GM23338 (cell line): ENCODE measurements at regions not wholly inside any gene's neighbourhood (a gene's known extent, or its start where the extent isn't known, plus 50 kb on each side); places are given as distances from the start of the nearest gene placed in this dataset.

Experiments
- ATAC-seq: fragments of 200-7000 bp; cut with Tn5 transposase; 3 replicates; pipeline ENCODE4 v1.9.1; 2020
- DNase-seq: peaks from one replicate; pipeline ENCODE4 v3.0.0-alpha.2; 2015; ENCODE audit warnings: low spot score
- H2AFZ ChIP-seq: fragments of 200-600 bp; sonication (generic); 2 replicates; pipeline ENCODE4 v1.8.0; 2016; ENCODE audit warnings: antibody characterized with exemption, mild to moderate bottlenecking, moderate library complexity
- H3F3A ChIP-seq: fragments of 200-600 bp; sonication (generic); replicated peaks from 2 replicates; pipeline ENCODE4 v1.8.0; 2017; ENCODE audit warnings: antibody characterized with exemption, mixed run types, low read depth
- H3K27ac ChIP-seq: fragments of 200-600 bp; sonication (generic); 2 replicates; pipeline ENCODE4 v1.6.1; 2016; ENCODE audit warnings: low read depth
- H3K27me3 ChIP-seq: fragments of 200-600 bp; sonication (generic); 2 replicates; pipeline ENCODE4 v1.8.0; 2016; ENCODE audit warnings: mild to moderate bottlenecking, mixed run types, moderate library complexity; ENCODE audit not compliant: insufficient read depth
- H3K36me3 ChIP-seq: fragments of 200-600 bp; sonication (generic); 2 replicates; pipeline ENCODE4 v1.8.0; 2016; ENCODE audit warnings: mild to moderate bottlenecking; ENCODE audit not compliant: insufficient read depth
- H3K4me1 ChIP-seq: fragments of 200-600 bp; sonication (generic); 2 replicates; pipeline ENCODE4 v1.8.0; 2016; ENCODE audit warnings: mild to moderate bottlenecking, moderate library complexity; ENCODE audit not compliant: insufficient read depth
- H3K4me2 ChIP-seq: fragments of 200-600 bp; sonication (generic); 2 replicates; pipeline ENCODE4 v1.7.1; 2017; ENCODE audit warnings: mixed run types
- H3K4me3 ChIP-seq: fragments of 200-600 bp; sonication (generic); 2 replicates; pipeline ENCODE4 v1.6.1; 2016; ENCODE audit warnings: mixed run types
- H3K79me2 ChIP-seq: fragments of 200-600 bp; sonication (generic); replicated peaks from 2 replicates; pipeline ENCODE4 v1.8.0; 2017; ENCODE audit warnings: mild to moderate bottlenecking; ENCODE audit not compliant: insufficient read depth
- H3K9me2 ChIP-seq: fragments of 200-600 bp; sonication (generic); 2 replicates; pipeline ENCODE4 v1.8.0; 2017; ENCODE audit not compliant: insufficient read depth
- H4K20me1 ChIP-seq: fragments of 200-600 bp; sonication (generic); replicated peaks from 2 replicates; pipeline ENCODE4 v1.8.0; 2017; ENCODE audit warnings: mild to moderate bottlenecking; ENCODE audit not compliant: insufficient read depth
- H3K27ac Mint-ChIP-seq: 2 replicates; pipeline ENCODE4 v1.8.0; 2020; ENCODE audit warnings: inconsistent platforms, mild to moderate bottlenecking, moderate library complexity, mixed read lengths
- H3K27me3 Mint-ChIP-seq: 3 replicates; pipeline ENCODE4 v1.8.0; 2022; ENCODE audit warnings: low read depth, mild to moderate bottlenecking, moderate library complexity, mixed read lengths, inconsistent platforms; ENCODE audit not compliant: insufficient read depth, poor library complexity
- H3K36me3 Mint-ChIP-seq: 3 replicates; pipeline ENCODE4 v1.8.0; 2021; ENCODE audit warnings: low read depth, mild to moderate bottlenecking, inconsistent platforms, moderate library complexity, mixed read lengths
- H3K4me1 Mint-ChIP-seq: 3 replicates; pipeline ENCODE4 v1.8.0; 2020; ENCODE audit warnings: mild to moderate bottlenecking, inconsistent platforms, mixed read lengths
- H3K4me3 Mint-ChIP-seq: 3 replicates; pipeline ENCODE4 v1.8.0; 2021; ENCODE audit warnings: moderate library complexity, mild to moderate bottlenecking, inconsistent platforms, mixed read lengths
- H3K9me3 Mint-ChIP-seq: 3 replicates; pipeline ENCODE4 v1.8.0; 2020; ENCODE audit warnings: moderate library complexity, mild to moderate bottlenecking, inconsistent platforms, mixed read lengths
- CREB1 ChIP-seq: fragments of 250-450 bp; sonication (Bioruptor Pico); IDR thresholded peaks from 2 replicates; pipeline ENCODE4 v1.5.0; 2020; ENCODE audit warnings: low read depth, mild to moderate bottlenecking, moderate library complexity
- EZH2 ChIP-seq: fragments of 200-600 bp; sonication (generic); IDR thresholded peaks from one replicate; pipeline ENCODE4 v1.8.0; 2017; ENCODE audit warnings: antibody characterized with exemption, mild to moderate bottlenecking, low read depth; ENCODE audit not compliant: unreplicated experiment
- EZH2phosphoT487 ChIP-seq: fragments of 200-600 bp; sonication (generic); IDR thresholded peaks from one replicate; pipeline ENCODE4 v1.8.1; 2018; ENCODE audit warnings: antibody characterized with exemption; ENCODE audit not compliant: unreplicated experiment
- JUNB ChIP-seq: IDR thresholded peaks from one replicate; pipeline ENCODE4 v1.6.1; 2016; ENCODE audit warnings: antibody characterized with exemption; ENCODE audit not compliant: unreplicated experiment
- NANOG ChIP-seq: IDR thresholded peaks from 2 replicates; pipeline ENCODE4 v1.6.1; 2016; ENCODE audit warnings: antibody characterized with exemption, borderline replicate concordance
- POLR2AphosphoS5 ChIP-seq: IDR thresholded peaks from 2 replicates; pipeline ENCODE4 v1.6.1; 2016; ENCODE audit warnings: antibody characterized with exemption, low read depth
- STAT1 ChIP-seq: IDR thresholded peaks from one replicate; pipeline ENCODE4 v1.6.1; 2016; ENCODE audit warnings: antibody characterized with exemption; ENCODE audit not compliant: unreplicated experiment
- ZNF114 ChIP-seq: fragments of 250-450 bp; sonication (Bioruptor Pico); IDR thresholded peaks from 2 replicates; pipeline ENCODE4 v1.5.0; 2020; ENCODE audit warnings: mild to moderate bottlenecking, moderate library complexity
- ZNF331 ChIP-seq: fragments of 250-450 bp; sonication (Bioruptor Pico); IDR thresholded peaks from 2 replicates; pipeline ENCODE4 v1.5.0; 2020; ENCODE audit warnings: low read depth, mild to moderate bottlenecking, moderate library complexity
- TF ChIP-seq, protein P1 (sequence below): IDR thresholded peaks from one replicate; pipeline ENCODE4 v1.6.1; 2018; ENCODE audit warnings: antibody characterized with exemption; ENCODE audit not compliant: unreplicated experiment
- TF ChIP-seq, protein P2 (sequence below), 2 experiments: fragments of 200-600 bp in 1 of 2; sonication (generic) in 1 of 2; conservative IDR thresholded peaks; 2 replicates each; pipeline versions ENCODE4 v1.5.1 to v1.6.1; 2016 to 2017; ENCODE audit warnings: antibody characterized with exemption in 2 of 2, low read depth in 2 of 2, mild to moderate bottlenecking in 2 of 2, moderate library complexity in 1 of 2
- TF ChIP-seq, protein P3 (sequence below): IDR thresholded peaks from 2 replicates; pipeline ENCODE4 v1.6.1; 2016; ENCODE audit warnings: antibody characterized with exemption
- TF ChIP-seq, protein P4 (sequence below): fragments of 250-450 bp; sonication (Bioruptor Pico); IDR thresholded peaks from 2 replicates; pipeline ENCODE4 v1.5.0; 2020; ENCODE audit warnings: mild to moderate bottlenecking, moderate library complexity

DNA sequence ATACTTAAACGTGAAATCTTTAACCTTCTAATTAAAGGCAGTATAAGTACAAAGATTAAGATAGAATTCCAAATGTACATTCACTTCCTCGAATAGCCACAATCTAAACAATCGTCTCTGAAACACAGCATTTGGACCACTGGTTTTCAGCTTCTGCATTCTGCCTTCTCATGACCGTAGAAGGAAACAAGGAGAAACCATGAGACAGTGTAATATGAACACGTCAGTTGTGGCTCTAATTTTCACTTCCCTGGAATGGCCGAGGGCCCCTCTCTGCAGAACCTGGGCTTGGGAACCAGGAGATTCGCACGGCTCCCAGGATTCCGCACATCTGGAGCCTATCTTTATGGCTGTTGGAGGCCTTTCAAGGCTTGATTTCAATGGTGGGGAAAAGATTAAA is 189.3 kb downstream of the KLF6 start:
- Mint-ChIP-seq H3K36me3 (no peaks in the 10 kb centered on the region), H3K27ac (no peak overlapping the region), H3K4me1 (peaks cover 16% of the 10 kb centered on the region), H3K4me3 (no peak overlapping the region), H3K9me3 (no peaks in the 10 kb centered on the region), H3K27me3 (peaks cover 3% of the 10 kb centered on the region)
- Histone ChIP-seq H3K27me3 (no peaks in the 10 kb centered on the region), H2AFZ (peak overlapping the region; percentile 2; the same call in 1 of the 2 replicates), H3K36me3 (no peaks in the 10 kb centered on the region), H3K4me3 (no peak overlapping the region), H3K4me2 (no peak overlapping the region), H3K9me2 (peaks cover 7% of the 10 kb centered on the region; the same call in 1 of the 2 replicates), H4K20me1 (no peaks in the 10 kb centered on the region), H3F3A (no peaks in the 10 kb centered on the region), H3K79me2 (no peaks in the 10 kb centered on the region), H3K4me1 (peaks cover 5% of the 10 kb centered on the region; the same call in 1 of the 2 replicates), H3K27ac (no peak overlapping the region)
- no peak for DNase-seq
- TF ChIP-seq, protein P1, sequence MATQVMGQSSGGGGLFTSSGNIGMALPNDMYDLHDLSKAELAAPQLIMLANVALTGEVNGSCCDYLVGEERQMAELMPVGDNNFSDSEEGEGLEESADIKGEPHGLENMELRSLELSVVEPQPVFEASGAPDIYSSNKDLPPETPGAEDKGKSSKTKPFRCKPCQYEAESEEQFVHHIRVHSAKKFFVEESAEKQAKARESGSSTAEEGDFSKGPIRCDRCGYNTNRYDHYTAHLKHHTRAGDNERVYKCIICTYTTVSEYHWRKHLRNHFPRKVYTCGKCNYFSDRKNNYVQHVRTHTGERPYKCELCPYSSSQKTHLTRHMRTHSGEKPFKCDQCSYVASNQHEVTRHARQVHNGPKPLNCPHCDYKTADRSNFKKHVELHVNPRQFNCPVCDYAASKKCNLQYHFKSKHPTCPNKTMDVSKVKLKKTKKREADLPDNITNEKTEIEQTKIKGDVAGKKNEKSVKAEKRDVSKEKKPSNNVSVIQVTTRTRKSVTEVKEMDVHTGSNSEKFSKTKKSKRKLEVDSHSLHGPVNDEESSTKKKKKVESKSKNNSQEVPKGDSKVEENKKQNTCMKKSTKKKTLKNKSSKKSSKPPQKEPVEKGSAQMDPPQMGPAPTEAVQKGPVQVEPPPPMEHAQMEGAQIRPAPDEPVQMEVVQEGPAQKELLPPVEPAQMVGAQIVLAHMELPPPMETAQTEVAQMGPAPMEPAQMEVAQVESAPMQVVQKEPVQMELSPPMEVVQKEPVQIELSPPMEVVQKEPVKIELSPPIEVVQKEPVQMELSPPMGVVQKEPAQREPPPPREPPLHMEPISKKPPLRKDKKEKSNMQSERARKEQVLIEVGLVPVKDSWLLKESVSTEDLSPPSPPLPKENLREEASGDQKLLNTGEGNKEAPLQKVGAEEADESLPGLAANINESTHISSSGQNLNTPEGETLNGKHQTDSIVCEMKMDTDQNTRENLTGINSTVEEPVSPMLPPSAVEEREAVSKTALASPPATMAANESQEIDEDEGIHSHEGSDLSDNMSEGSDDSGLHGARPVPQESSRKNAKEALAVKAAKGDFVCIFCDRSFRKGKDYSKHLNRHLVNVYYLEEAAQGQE, result no peak
- TF ChIP-seq JUNB, result no peak
- TF ChIP-seq POLR2AphosphoS5, result no peak
- TF ChIP-seq, protein P2, sequence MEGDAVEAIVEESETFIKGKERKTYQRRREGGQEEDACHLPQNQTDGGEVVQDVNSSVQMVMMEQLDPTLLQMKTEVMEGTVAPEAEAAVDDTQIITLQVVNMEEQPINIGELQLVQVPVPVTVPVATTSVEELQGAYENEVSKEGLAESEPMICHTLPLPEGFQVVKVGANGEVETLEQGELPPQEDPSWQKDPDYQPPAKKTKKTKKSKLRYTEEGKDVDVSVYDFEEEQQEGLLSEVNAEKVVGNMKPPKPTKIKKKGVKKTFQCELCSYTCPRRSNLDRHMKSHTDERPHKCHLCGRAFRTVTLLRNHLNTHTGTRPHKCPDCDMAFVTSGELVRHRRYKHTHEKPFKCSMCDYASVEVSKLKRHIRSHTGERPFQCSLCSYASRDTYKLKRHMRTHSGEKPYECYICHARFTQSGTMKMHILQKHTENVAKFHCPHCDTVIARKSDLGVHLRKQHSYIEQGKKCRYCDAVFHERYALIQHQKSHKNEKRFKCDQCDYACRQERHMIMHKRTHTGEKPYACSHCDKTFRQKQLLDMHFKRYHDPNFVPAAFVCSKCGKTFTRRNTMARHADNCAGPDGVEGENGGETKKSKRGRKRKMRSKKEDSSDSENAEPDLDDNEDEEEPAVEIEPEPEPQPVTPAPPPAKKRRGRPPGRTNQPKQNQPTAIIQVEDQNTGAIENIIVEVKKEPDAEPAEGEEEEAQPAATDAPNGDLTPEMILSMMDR (conservative IDR thresholded peaks at IDR 0.05; ENCODE audit: low read depth in 2 of 2), result no peak
- TF ChIP-seq, protein P3, sequence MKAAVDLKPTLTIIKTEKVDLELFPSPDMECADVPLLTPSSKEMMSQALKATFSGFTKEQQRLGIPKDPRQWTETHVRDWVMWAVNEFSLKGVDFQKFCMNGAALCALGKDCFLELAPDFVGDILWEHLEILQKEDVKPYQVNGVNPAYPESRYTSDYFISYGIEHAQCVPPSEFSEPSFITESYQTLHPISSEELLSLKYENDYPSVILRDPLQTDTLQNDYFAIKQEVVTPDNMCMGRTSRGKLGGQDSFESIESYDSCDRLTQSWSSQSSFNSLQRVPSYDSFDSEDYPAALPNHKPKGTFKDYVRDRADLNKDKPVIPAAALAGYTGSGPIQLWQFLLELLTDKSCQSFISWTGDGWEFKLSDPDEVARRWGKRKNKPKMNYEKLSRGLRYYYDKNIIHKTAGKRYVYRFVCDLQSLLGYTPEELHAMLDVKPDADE, result no peak
- no peak for TF ChIP-seq NANOG
- no peak for TF ChIP-seq ZNF114 (CRISPR knock-in tag)
- TF ChIP-seq, protein P4, sequence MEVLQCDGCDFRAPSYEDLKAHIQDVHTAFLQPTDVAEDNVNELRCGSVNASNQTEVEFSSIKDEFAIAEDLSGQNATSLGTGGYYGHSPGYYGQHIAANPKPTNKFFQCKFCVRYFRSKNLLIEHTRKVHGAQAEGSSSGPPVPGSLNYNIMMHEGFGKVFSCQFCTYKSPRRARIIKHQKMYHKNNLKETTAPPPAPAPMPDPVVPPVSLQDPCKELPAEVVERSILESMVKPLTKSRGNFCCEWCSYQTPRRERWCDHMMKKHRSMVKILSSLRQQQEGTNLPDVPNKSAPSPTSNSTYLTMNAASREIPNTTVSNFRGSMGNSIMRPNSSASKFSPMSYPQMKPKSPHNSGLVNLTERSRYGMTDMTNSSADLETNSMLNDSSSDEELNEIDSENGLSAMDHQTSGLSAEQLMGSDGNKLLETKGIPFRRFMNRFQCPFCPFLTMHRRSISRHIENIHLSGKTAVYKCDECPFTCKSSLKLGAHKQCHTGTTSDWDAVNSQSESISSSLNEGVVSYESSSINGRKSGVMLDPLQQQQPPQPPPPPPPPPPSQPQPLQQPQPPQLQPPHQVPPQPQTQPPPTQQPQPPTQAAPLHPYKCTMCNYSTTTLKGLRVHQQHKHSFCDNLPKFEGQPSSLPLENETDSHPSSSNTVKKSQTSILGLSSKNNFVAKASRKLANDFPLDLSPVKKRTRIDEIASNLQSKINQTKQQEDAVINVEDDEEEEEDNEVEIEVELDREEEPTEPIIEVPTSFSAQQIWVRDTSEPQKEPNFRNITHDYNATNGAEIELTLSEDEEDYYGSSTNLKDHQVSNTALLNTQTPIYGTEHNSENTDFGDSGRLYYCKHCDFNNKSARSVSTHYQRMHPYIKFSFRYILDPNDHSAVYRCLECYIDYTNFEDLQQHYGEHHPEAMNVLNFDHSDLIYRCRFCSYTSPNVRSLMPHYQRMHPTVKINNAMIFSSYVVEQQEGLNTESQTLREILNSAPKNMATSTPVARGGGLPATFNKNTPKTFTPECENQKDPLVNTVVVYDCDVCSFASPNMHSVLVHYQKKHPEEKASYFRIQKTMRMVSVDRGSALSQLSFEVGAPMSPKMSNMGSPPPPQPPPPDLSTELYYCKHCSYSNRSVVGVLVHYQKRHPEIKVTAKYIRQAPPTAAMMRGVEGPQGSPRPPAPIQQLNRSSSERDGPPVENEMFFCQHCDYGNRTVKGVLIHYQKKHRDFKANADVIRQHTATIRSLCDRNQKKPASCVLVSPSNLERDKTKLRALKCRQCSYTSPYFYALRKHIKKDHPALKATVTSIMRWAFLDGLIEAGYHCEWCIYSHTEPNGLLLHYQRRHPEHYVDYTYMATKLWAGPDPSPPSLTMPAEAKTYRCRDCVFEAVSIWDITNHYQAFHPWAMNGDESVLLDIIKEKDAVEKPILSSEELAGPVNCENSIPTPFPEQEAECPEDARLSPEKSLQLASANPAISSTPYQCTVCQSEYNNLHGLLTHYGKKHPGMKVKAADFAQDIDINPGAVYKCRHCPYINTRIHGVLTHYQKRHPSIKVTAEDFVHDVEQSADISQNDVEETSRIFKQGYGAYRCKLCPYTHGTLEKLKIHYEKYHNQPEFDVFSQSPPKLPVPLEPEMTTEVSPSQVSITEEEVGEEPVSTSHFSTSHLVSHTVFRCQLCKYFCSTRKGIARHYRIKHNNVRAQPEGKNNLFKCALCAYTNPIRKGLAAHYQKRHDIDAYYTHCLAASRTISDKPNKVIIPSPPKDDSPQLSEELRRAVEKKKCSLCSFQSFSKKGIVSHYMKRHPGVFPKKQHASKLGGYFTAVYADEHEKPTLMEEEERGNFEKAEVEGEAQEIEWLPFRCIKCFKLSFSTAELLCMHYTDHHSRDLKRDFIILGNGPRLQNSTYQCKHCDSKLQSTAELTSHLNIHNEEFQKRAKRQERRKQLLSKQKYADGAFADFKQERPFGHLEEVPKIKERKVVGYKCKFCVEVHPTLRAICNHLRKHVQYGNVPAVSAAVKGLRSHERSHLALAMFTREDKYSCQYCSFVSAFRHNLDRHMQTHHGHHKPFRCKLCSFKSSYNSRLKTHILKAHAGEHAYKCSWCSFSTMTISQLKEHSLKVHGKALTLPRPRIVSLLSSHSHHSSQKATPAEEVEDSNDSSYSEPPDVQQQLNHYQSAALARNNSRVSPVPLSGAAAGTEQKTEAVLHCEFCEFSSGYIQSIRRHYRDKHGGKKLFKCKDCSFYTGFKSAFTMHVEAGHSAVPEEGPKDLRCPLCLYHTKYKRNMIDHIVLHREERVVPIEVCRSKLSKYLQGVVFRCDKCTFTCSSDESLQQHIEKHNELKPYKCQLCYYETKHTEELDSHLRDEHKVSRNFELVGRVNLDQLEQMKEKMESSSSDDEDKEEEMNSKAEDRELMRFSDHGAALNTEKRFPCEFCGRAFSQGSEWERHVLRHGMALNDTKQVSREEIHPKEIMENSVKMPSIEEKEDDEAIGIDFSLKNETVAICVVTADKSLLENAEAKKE (CRISPR knock-in tag), result no peak
- no peak for TF ChIP-seq ZNF331
- no peak for TF ChIP-seq STAT1
- TF ChIP-seq CREB1 (CRISPR knock-in tag), result no peak
- TF ChIP-seq EZH2, result no peak
- no peak for TF ChIP-seq EZH2phosphoT487
- ATAC-seq, result no peak
